PFSK-1 (cell line): ENCODE measurements at regions not wholly inside any gene's neighbourhood (a gene's known extent, or its start where the extent isn't known, plus 50 kb on each side); places are given as distances from the start of the nearest gene placed in this dataset.

ENCODE experiments used
- FOXP2 ChIP-seq: optimal IDR thresholded peaks from 2 replicates; pipeline ENCODE3; 2011; ENCODE audit warnings: borderline replicate concordance, control low read depth, inconsistent platforms; ENCODE audit not compliant: insufficient read depth; ENCODE audit errors: extremely low read length, extremely low read depth
- POLR2AphosphoS5 ChIP-seq: IDR thresholded peaks from 2 replicates; pipeline ENCODE4 v1.6.1; 2012; ENCODE audit warnings: low read depth, mild to moderate bottlenecking, control low read depth, low read length, moderate library complexity
- REST ChIP-seq, 2 experiments: IDR thresholded peaks; 2 replicates each; pipeline versions ENCODE4 v1.6.1 to v1.8.0; 2011 to 2012; ENCODE audit warnings: low read depth in 2 of 2, low read length in 2 of 2, control low read depth in 1 of 2, inconsistent platforms in 1 of 2, mild to moderate bottlenecking in 1 of 2, moderate library complexity in 1 of 2; ENCODE audit not compliant: insufficient read depth in 1 of 2
- SIN3A ChIP-seq: IDR thresholded peaks from 2 replicates; pipeline ENCODE4 v1.6.1; 2012; ENCODE audit warnings: mild to moderate bottlenecking, low read length, moderate library complexity, borderline replicate concordance; ENCODE audit not compliant: insufficient read depth
- TAF1 ChIP-seq: IDR thresholded peaks from 2 replicates; pipeline ENCODE4 v1.6.1; 2012; ENCODE audit warnings: low read length, control low read depth, borderline replicate concordance; ENCODE audit not compliant: insufficient read depth

GRCh38 chr22:47727641-47728040 lies 965.2 kb downstream of the TBC1D22A start:
- TF ChIP-seq REST (IDR thresholded peaks at IDR 0.05; ENCODE audit: insufficient read depth in 1 of 2, low read depth in 2 of 2, low read length in 2 of 2), result no peak
- TF ChIP-seq POLR2AphosphoS5, result no peak
- no peak for TF ChIP-seq TAF1
- TF ChIP-seq FOXP2, result no peak
- TF ChIP-seq SIN3A, result no peak

- TF ChIP-seq SIN3A, result no peak
- TF ChIP-seq TAF1, result no peak
- TF ChIP-seq REST (IDR thresholded peaks at IDR 0.05; ENCODE audit: insufficient read depth in 1 of 2, low read depth in 2 of 2, low read length in 2 of 2), result no peak
- no peak for TF ChIP-seq POLR2AphosphoS5
- no peak for TF ChIP-seq FOXP2
Observed at GRCh38 chr22:47724751-47725150, 962.3 kb downstream of the TBC1D22A start.

- TF ChIP-seq FOXP2 (no peak), TAF1 (no peak), SIN3A (no peak), REST (IDR thresholded peaks at IDR 0.05; ENCODE audit: insufficient read depth in 1 of 2, low read depth in 2 of 2, low read length in 2 of 2) (no peak), POLR2AphosphoS5 (no peak)
Observed at GRCh38 chr22:47724030-47724429, 961.6 kb downstream of the TBC1D22A start.

GRCh38 chr22:47718337-47718736 lies 955.9 kb downstream of the TBC1D22A start:
- TF ChIP-seq REST (IDR thresholded peaks at IDR 0.05; ENCODE audit: insufficient read depth in 1 of 2, low read depth in 2 of 2, low read length in 2 of 2), result no peak
- TF ChIP-seq POLR2AphosphoS5, result no peak
- TF ChIP-seq TAF1, result no peak
- TF ChIP-seq FOXP2, result no peak
- TF ChIP-seq SIN3A, result no peak
